ENCODE measurements at regions not wholly inside any gene's neighbourhood (a gene's known extent, or its start where the extent isn't known, plus 50 kb on each side); places are given as distances from the start of the nearest gene placed in this dataset.

DNA sequence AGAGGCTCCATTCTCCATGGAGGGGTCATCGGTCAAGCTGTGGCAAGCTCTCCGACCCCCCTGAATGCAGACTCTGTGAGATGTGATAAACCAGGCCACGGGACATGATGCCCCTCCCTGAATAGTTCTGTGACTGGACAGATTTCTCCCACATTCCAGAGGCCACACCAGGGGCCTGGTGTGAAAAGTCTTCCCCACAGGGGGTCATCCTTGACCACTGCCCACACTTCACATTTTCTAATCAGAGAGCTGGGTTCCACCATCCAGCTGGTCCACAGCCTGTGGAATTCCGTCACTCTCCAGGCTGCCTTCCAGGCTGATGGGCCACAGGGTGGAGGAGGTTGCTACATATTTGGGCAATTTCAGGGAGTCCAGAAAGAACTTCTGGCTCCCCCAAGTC, 51.3 kb upstream of the CYRIA start:
- intact Hi-C loops (cut with micrococcal nuclease), result no loop called here
- ATAC-seq (peak; percentile 37), DNase-seq (peak; percentile 31)

DNA sequence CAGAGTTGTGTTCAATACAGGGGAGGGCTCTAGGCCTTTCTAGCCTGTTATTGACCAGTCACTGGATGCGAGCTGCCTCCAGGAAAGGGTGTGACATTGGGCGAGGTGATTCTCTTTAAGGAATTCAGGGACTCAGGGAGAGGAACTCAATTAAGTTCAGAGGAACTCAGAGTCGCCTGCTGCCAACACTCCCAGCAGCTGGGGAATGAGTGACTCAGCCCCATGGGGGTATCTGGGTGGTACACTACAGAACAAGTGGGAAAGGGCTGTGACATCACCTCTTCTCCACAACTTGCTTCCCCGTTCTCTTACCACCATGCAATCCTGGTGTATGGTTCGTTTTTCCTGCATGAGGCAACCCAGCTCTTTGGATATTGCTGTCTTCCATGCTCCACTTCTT, 50.4 kb upstream of the CYRIA start:
- intact Hi-C loops (cut with micrococcal nuclease), result no loop called here
- peak; percentile 25 for DNase-seq
- peak; percentile 6 for ATAC-seq

Data from left ventricle myocardium superior (tissue), 1 donor.